ENCODE measurements at regions not wholly inside any gene's neighbourhood (a gene's known extent, or its start where the extent isn't known, plus 50 kb on each side); places are given as distances from the start of the nearest gene placed in this dataset.

DNA sequence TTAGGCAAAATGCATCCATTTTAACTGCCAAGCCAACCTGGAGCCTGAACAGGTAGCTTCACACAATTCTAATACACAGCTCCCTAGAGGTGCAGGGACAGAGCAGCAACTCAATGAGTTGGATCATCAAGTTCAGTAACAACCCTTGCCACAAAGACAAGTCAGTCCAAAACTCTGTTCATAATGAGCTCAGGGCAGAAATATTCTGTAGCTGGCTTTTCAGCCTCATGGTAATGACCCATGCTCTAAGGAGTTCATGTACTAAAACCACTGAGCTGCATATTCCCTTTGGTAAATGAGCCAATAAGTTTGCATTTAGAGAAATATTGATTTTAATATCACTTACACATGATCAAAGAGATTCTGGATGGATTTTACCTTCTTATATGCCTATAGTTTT lies 316.1 kb downstream of the SEC23A start (continued):
- TF ChIP-seq ZNF672 (CRISPR knock-in tag; IDR thresholded peaks at IDR 0.05) (no peak), ZNF567 (CRISPR knock-in tag; IDR thresholded peaks at IDR 0.05; ENCODE audit: borderline replicate concordance) (no peak), BRD4 (CRISPR knock-in tag; IDR thresholded peaks at IDR 0.05) (no peak), ADNP (CRISPR knock-in tag; IDR thresholded peaks at IDR 0.05) (no peak), ZNF34 (CRISPR knock-in tag; IDR thresholded peaks at IDR 0.05; ENCODE audit: borderline replicate concordance) (no peak)
- TF ChIP-seq, protein P1, sequence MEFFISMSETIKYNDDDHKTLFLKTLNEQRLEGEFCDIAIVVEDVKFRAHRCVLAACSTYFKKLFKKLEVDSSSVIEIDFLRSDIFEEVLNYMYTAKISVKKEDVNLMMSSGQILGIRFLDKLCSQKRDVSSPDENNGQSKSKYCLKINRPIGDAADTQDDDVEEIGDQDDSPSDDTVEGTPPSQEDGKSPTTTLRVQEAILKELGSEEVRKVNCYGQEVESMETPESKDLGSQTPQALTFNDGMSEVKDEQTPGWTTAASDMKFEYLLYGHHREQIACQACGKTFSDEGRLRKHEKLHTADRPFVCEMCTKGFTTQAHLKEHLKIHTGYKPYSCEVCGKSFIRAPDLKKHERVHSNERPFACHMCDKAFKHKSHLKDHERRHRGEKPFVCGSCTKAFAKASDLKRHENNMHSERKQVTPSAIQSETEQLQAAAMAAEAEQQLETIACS (CRISPR knock-in tag; IDR thresholded peaks at IDR 0.05) = no peak
- TF ChIP-seq, protein P2, sequence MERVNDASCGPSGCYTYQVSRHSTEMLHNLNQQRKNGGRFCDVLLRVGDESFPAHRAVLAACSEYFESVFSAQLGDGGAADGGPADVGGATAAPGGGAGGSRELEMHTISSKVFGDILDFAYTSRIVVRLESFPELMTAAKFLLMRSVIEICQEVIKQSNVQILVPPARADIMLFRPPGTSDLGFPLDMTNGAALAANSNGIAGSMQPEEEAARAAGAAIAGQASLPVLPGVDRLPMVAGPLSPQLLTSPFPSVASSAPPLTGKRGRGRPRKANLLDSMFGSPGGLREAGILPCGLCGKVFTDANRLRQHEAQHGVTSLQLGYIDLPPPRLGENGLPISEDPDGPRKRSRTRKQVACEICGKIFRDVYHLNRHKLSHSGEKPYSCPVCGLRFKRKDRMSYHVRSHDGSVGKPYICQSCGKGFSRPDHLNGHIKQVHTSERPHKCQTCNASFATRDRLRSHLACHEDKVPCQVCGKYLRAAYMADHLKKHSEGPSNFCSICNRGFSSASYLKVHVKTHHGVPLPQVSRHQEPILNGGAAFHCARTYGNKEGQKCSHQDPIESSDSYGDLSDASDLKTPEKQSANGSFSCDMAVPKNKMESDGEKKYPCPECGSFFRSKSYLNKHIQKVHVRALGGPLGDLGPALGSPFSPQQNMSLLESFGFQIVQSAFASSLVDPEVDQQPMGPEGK (CRISPR knock-in tag; IDR thresholded peaks at IDR 0.05) = no peak
- TF ChIP-seq, protein P3, sequence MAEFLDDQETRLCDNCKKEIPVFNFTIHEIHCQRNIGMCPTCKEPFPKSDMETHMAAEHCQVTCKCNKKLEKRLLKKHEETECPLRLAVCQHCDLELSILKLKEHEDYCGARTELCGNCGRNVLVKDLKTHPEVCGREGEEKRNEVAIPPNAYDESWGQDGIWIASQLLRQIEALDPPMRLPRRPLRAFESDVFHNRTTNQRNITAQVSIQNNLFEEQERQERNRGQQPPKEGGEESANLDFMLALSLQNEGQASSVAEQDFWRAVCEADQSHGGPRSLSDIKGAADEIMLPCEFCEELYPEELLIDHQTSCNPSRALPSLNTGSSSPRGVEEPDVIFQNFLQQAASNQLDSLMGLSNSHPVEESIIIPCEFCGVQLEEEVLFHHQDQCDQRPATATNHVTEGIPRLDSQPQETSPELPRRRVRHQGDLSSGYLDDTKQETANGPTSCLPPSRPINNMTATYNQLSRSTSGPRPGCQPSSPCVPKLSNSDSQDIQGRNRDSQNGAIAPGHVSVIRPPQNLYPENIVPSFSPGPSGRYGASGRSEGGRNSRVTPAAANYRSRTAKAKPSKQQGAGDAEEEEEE (CRISPR knock-in tag; IDR thresholded peaks at IDR 0.05; ENCODE audit: borderline replicate concordance) = no peak

DNA sequence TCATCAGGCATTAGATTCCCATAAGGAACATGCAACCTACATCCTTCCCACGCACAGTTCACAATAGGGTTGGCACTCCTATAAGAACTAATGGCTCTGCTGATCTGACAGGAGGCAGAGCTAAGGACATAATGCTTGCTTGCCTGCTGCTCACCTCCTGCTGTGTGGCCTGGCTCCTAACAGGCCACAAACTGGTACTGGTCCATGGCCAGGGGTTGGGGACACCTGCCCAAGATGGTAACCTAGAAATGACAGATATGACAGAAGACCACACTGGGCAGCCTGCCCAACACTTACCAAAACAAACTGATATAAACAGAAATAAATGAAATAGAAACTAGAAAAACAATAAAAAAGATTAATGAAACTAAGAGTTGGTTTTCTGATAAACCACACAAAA lies 325.6 kb downstream of the SEC23A start:
- Histone ChIP-seq H3K4me2 (ENCODE audit: low read depth, low read length) (no peak overlapping the region), H3K79me2 (ENCODE audit: insufficient read depth, low read length) (no peaks in the 10 kb centered on the region), H3K27me3 (ENCODE audit: control insufficient read depth in 1 of 2, insufficient read depth in 2 of 2, low read length in 2 of 2) (no peaks in the 10 kb centered on the region), H3K4me3 (replicated peaks in 1 of 3; ENCODE audit: insufficient read depth in 1 of 3, low read depth in 2 of 3, low read length in 3 of 3) (no peak overlapping the region), H3K9ac (ENCODE audit: insufficient read depth, low read depth, low read length) (no peak overlapping the region), H3K27ac (ENCODE audit: extremely low read length, insufficient read depth, low read length) (no peak overlapping the region), H3K36me3 (replicated peaks in 1 of 2; ENCODE audit: control insufficient read depth in 1 of 2, insufficient read depth in 2 of 2, low read length in 2 of 2) (no peaks in the 10 kb centered on the region), H4K20me1 (ENCODE audit: insufficient read depth, low read length) (no peaks in the 10 kb centered on the region), H2AFZ (ENCODE audit: low read length) (no peak overlapping the region), H3K4me1 (ENCODE audit: insufficient read depth, low read length) (no peaks in the 10 kb centered on the region), H3K9me3 (ENCODE audit: low read length) (no peaks in the 10 kb centered on the region)
- BruUV-seq (replicated peaks) = no TSS peak
- ChIA-PET POLR2A (no interaction called here), CTCF (ENCODE audit: low intra/inter-chr PET ratio, low total read pairs) (no interaction called here)
- intact Hi-C loops (cut with micrococcal nuclease; ENCODE audit: unreplicated experiment) (no loop called here), in situ Hi-C loops (cut with HindIII; ENCODE audit: extremely low pct_ligation_motif_present, low pct_unique_long_range_greater_than_20kb) (no loop called here)
- ATAC-seq (no peak), DNase-seq (ENCODE audit: low spot score) (no peak), FAIRE-seq (no peak)
- 0% methylated on average over 1 of the region's 1 CpG for WGBS (ENCODE audit: low lambda C conversion rate)
- TF ChIP-seq, protein P4, sequence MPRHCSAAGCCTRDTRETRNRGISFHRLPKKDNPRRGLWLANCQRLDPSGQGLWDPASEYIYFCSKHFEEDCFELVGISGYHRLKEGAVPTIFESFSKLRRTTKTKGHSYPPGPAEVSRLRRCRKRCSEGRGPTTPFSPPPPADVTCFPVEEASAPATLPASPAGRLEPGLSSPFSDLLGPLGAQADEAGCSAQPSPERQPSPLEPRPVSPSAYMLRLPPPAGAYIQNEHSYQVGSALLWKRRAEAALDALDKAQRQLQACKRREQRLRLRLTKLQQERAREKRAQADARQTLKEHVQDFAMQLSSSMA (CRISPR knock-in tag; IDR thresholded peaks at IDR 0.05) = no peak
- TF ChIP-seq CBFB (CRISPR knock-in tag; IDR thresholded peaks at IDR 0.05) (no peak), HNF4G (IDR thresholded peaks at IDR 0.05; ENCODE audit: borderline replicate concordance, low read depth, low read length) (no peak), HNF4G (CRISPR knock-in tag; IDR thresholded peaks at IDR 0.05; ENCODE audit: borderline replicate concordance, low read depth) (no peak), ZFP36L2 (CRISPR knock-in tag; IDR thresholded peaks at IDR 0.05) (no peak), FOSL2 (CRISPR knock-in tag; IDR thresholded peaks at IDR 0.05) (no peak), RFX1 (IDR thresholded peaks at IDR 0.05) (no peak), ZNF292 (CRISPR knock-in tag; IDR thresholded peaks at IDR 0.05; ENCODE audit: borderline replicate concordance, low read depth) (no peak), MZF1 (CRISPR knock-in tag; IDR thresholded peaks at IDR 0.05; ENCODE audit: borderline replicate concordance) (no peak)
- TF ChIP-seq, protein P5, sequence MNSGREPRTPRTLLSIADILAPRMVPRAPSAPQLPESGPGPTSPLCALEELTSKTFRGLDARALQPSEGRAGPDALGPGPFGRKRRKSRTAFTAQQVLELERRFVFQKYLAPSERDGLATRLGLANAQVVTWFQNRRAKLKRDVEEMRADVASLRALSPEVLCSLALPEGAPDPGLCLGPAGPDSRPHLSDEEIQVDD (CRISPR knock-in tag; IDR thresholded peaks at IDR 0.05; ENCODE audit: borderline replicate concordance) = no peak
- TF ChIP-seq, protein P6, sequence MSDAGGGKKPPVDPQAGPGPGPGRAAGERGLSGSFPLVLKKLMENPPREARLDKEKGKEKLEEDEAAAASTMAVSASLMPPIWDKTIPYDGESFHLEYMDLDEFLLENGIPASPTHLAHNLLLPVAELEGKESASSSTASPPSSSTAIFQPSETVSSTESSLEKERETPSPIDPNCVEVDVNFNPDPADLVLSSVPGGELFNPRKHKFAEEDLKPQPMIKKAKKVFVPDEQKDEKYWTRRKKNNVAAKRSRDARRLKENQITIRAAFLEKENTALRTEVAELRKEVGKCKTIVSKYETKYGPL (CRISPR knock-in tag; IDR thresholded peaks at IDR 0.05) = no peak

Measured in HepG2 (cell line).